ENCODE measurements at regions not wholly inside any gene's neighbourhood (a gene's known extent, or its start where the extent isn't known, plus 50 kb on each side); places are given as distances from the start of the nearest gene placed in this dataset.

DNA sequence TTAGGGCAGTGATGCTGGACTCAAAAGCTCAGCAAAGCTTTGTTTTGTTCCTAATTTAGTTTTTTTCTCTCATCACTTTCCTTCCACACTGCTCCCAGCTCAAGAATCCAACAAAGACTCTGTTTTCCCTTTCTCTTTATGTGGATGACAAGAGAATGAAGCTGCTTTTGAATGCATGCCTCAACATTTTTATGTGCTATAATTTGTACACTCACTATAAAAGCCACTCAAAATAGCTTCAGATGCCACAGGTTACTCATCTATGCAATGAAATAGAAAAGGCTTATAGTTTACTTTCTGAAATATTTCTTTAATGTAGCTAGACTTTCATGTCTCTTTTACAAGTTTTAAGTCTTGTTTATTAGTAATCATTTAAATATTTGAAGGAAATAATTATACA lies 714.9 kb downstream of the OTOL1 start:
- ChIA-PET POLR2A (no interaction called here), CTCF (interaction anchor here (0.8 kb wide), 1 partner anchor 10 kb away, joined by 3 read pairs; no protein-coding TSS in a partner anchor)
- no peak for TF ChIP-seq CTCF (IDR thresholded peaks at IDR 0.05; ENCODE audit: low read depth, low read length)
- no peak overlapping the region for H3K4me3 ChIP-seq (ENCODE audit: low read depth, low read length)
- H3K27me3 ChIP-seq (ENCODE audit: control insufficient read depth, insufficient read depth, low read length): no peaks in the 10 kb centered on the region
- no peak for DNase-seq (ENCODE audit: low read depth, low spot score)
- H3K9me3 ChIP-seq (ENCODE audit: control insufficient read depth, insufficient read depth, low read length): no peaks in the 10 kb centered on the region
- H3K27ac ChIP-seq (ENCODE audit: low read depth, low read length): no peak overlapping the region

- no peaks in the 10 kb centered on the region for H3K9me3 ChIP-seq (ENCODE audit: control insufficient read depth, insufficient read depth, low read length)
- POLR2A ChIA-PET: no interaction called here
- no peak for DNase-seq (ENCODE audit: low read depth, low spot score)
- CTCF ChIA-PET: no interaction called here
- H3K27ac ChIP-seq (ENCODE audit: low read depth, low read length): no peak overlapping the region
- no peak overlapping the region for H3K4me3 ChIP-seq (ENCODE audit: low read depth, low read length)
- H3K27me3 ChIP-seq (ENCODE audit: control insufficient read depth, insufficient read depth, low read length): no peaks in the 10 kb centered on the region
- no peak for TF ChIP-seq CTCF (IDR thresholded peaks at IDR 0.05; ENCODE audit: low read depth, low read length)
Observed at GRCh38 chr3:162213196-162213595, 716.6 kb downstream of the OTOL1 start.

GRCh38 chr3:162213956-162214355 lies 717.3 kb downstream of the OTOL1 start:
- no peak overlapping the region for H3K4me3 ChIP-seq (ENCODE audit: low read depth, low read length)
- H3K27ac ChIP-seq (ENCODE audit: low read depth, low read length): no peak overlapping the region
- DNase-seq (ENCODE audit: low read depth, low spot score): no peak
- POLR2A ChIA-PET: no interaction called here
- no peak for TF ChIP-seq CTCF (IDR thresholded peaks at IDR 0.05; ENCODE audit: low read depth, low read length)
- CTCF ChIA-PET: no interaction called here
- no peaks in the 10 kb centered on the region for H3K9me3 ChIP-seq (ENCODE audit: control insufficient read depth, insufficient read depth, low read length)
- no peaks in the 10 kb centered on the region for H3K27me3 ChIP-seq (ENCODE audit: control insufficient read depth, insufficient read depth, low read length)

- Histone ChIP-seq H3K4me3 (ENCODE audit: low read depth, low read length) (no peak overlapping the region), H3K9me3 (ENCODE audit: control insufficient read depth, insufficient read depth, low read length) (no peaks in the 10 kb centered on the region), H3K27me3 (ENCODE audit: control insufficient read depth, insufficient read depth, low read length) (no peaks in the 10 kb centered on the region), H3K27ac (ENCODE audit: low read depth, low read length) (no peak overlapping the region)
- POLR2A ChIA-PET: no interaction called here
- peak; percentile 13 for DNase-seq (ENCODE audit: low read depth, low spot score)
- CTCF ChIA-PET: interaction anchor here (1.0 kb wide), 1 partner anchor 11 kb away, joined by 3 read pairs; no protein-coding TSS in a partner anchor
- TF ChIP-seq CTCF (IDR thresholded peaks at IDR 0.05; ENCODE audit: low read depth, low read length): no peak
Observed at GRCh38 chr3:162217647-162218046, 721.0 kb downstream of the OTOL1 start.

GRCh38 chr3:162218479-162218878 lies 721.9 kb downstream of the OTOL1 start:
- no peak for TF ChIP-seq CTCF (IDR thresholded peaks at IDR 0.05; ENCODE audit: low read depth, low read length)
- no peak overlapping the region for H3K4me3 ChIP-seq (ENCODE audit: low read depth, low read length)
- H3K27ac ChIP-seq (ENCODE audit: low read depth, low read length): no peak overlapping the region
- no peaks in the 10 kb centered on the region for H3K9me3 ChIP-seq (ENCODE audit: control insufficient read depth, insufficient read depth, low read length)
- POLR2A ChIA-PET: interaction anchor here (0.5 kb wide), 1 partner anchor 43 kb away, joined by 3 read pairs; no protein-coding TSS in a partner anchor
- CTCF ChIA-PET: no interaction called here
- DNase-seq (ENCODE audit: low read depth, low spot score): no peak
- no peaks in the 10 kb centered on the region for H3K27me3 ChIP-seq (ENCODE audit: control insufficient read depth, insufficient read depth, low read length)
